ENCODE measurements at regions not wholly inside any gene's neighbourhood (a gene's known extent, or its start where the extent isn't known, plus 50 kb on each side); places are given as distances from the start of the nearest gene placed in this dataset.

GRCh38 chr5:129398026-129398678 lies 61.9 kb upstream of the ADAMTS19 start:
- TF ChIP-seq CTCF (IDR thresholded peaks at IDR 0.05) (no peak), POLR2A (IDR thresholded peaks at IDR 0.05) (no peak)
- Histone ChIP-seq H3K9me3 (peaks cover 0 to 4% (median 0%) of the 10 kb centered on the region in 3 donors), H3K27me3 (no peaks in the 10 kb centered on the region), H3K27ac (no peak overlapping the region), H3K36me3 (replicated peaks in 1 of 2; ENCODE audit: insufficient read depth in 1 of 2, low read depth in 2 of 2) (no peaks in the 10 kb centered on the region), H3K4me3 (no peak overlapping the region), H3K4me1 (no peaks in the 10 kb centered on the region)
- ATAC-seq (no peak), DNase-seq (no peak)
- WGBS, 2 donors, result 74 to 91% methylated on average over 1 of the region's 1 CpG
- intact Hi-C loops (cut with DNase I), result no loop called here

GRCh38 chr5:129399069-129399468 lies 61.0 kb upstream of the ADAMTS19 start:
- no peaks in the 10 kb centered on the region for H3K36me3 ChIP-seq (replicated peaks in 1 of 2; ENCODE audit: insufficient read depth in 1 of 2, low read depth in 2 of 2)
- 83 to 86% methylated on average over 2 of the region's 2 CpGs for WGBS, 2 donors
- DNase-seq (no peak), ATAC-seq (no peak)
- no peaks in the 10 kb centered on the region for H3K4me1 ChIP-seq
- H3K27ac ChIP-seq, result no peak overlapping the region
- TF ChIP-seq CTCF (IDR thresholded peaks at IDR 0.05) (no peak), POLR2A (IDR thresholded peaks at IDR 0.05) (no peak)
- no peak overlapping the region for H3K4me3 ChIP-seq
- intact Hi-C loops (cut with DNase I), result no loop called here
- H3K9me3 ChIP-seq, result peaks cover 0 to 4% (median 0%) of the 10 kb centered on the region in 3 donors
- no peaks in the 10 kb centered on the region for H3K27me3 ChIP-seq

- no peak for ATAC-seq
- H3K9me3 ChIP-seq, result peaks cover 0 to 4% (median 0%) of the 10 kb centered on the region in 3 donors
- H3K27ac ChIP-seq, result no peak overlapping the region
- H3K4me1 ChIP-seq, result no peaks in the 10 kb centered on the region
- H3K36me3 ChIP-seq (replicated peaks in 1 of 2; ENCODE audit: insufficient read depth in 1 of 2, low read depth in 2 of 2), result no peaks in the 10 kb centered on the region
- WGBS, 2 donors, result 29 to 33% methylated on average over 5 of the region's 5 CpGs
- H3K27me3 ChIP-seq, result no peaks in the 10 kb centered on the region
- intact Hi-C loops (cut with DNase I), result no loop called here
- DNase-seq, result no peak
- no peak overlapping the region for H3K4me3 ChIP-seq
- TF ChIP-seq CTCF (IDR thresholded peaks at IDR 0.05) (peak in 3 of 7 experiments; percentile 13 to 31 (median 29)), POLR2A (IDR thresholded peaks at IDR 0.05) (no peak)
Observed at GRCh38 chr5:129400395-129400983, 59.6 kb upstream of the ADAMTS19 start.

- Histone ChIP-seq H3K4me3 (no peak overlapping the region), H3K4me1 (no peaks in the 10 kb centered on the region), H3K36me3 (replicated peaks in 1 of 2; ENCODE audit: insufficient read depth in 1 of 2, low read depth in 2 of 2) (no peaks in the 10 kb centered on the region), H3K27ac (no peak overlapping the region), H3K27me3 (no peaks in the 10 kb centered on the region), H3K9me3 (peaks cover 0 to under 1% (median 0%) of the 10 kb centered on the region in 3 donors)
- DNase-seq (no peak), ATAC-seq (no peak)
- intact Hi-C loops (cut with DNase I), result no loop called here
- 64 to 65% methylated on average over 2 of the region's 2 CpGs for WGBS, 2 donors
- TF ChIP-seq CTCF (IDR thresholded peaks at IDR 0.05), result no peak
- TF ChIP-seq POLR2A (IDR thresholded peaks at IDR 0.05), result no peak
Observed at GRCh38 chr5:129405222-129405621, 54.9 kb upstream of the ADAMTS19 start.

GRCh38 chr5:129406440-129406839 lies 53.7 kb upstream of the ADAMTS19 start:
- Histone ChIP-seq H3K4me1 (no peaks in the 10 kb centered on the region), H3K4me3 (no peak overlapping the region), H3K27ac (no peak overlapping the region), H3K9me3 (no peaks in the 10 kb centered on the region), H3K27me3 (no peaks in the 10 kb centered on the region), H3K36me3 (replicated peaks in 1 of 2; ENCODE audit: insufficient read depth in 1 of 2, low read depth in 2 of 2) (no peaks in the 10 kb centered on the region)
- DNase-seq (no peak), ATAC-seq (no peak)
- intact Hi-C loops (cut with DNase I), result no loop called here
- TF ChIP-seq CTCF (IDR thresholded peaks at IDR 0.05) (no peak), POLR2A (IDR thresholded peaks at IDR 0.05) (no peak)
